Pancreas (tissue), 10 donors: ENCODE measurements at regions not wholly inside any gene's neighbourhood (a gene's known extent, or its start where the extent isn't known, plus 50 kb on each side); places are given as distances from the start of the nearest gene placed in this dataset.

Experiments used
- ATAC-seq, 4 donors: fragments of 200-7000 bp; cut with Tn5 transposase; one replicate each; pipeline versions ENCODE4 v1.8.0 to v1.9.1; 2020; ENCODE audit warnings: mild to moderate bottlenecking in 4 of 4, moderate library complexity in 4 of 4
- DNase-seq, 6 donors: peaks; one replicate each; pipeline ENCODE4 v3.0.0-alpha.2; 2020
- FAIRE-seq: peaks from 2 replicates; lab custom pipeline; 2012; peaks lifted over from hg19 to GRCh38; lab: Jason Lieb, UNC
- H3K27ac ChIP-seq, 4 donors: fragments of 200-600 bp; sonication (generic); 1 replicate in 3 of 4; 2 replicates in 1 of 4; pipeline versions ENCODE4 v1.5.0 to v1.8.0; 2020
- H3K27me3 ChIP-seq, 4 donors: fragments of 200-600 bp; one replicate each; pipeline ENCODE4 v1.8.0; 2021
- H3K36me3 ChIP-seq, 3 donors: fragments of 200-600 bp; sonication (generic) in 1 of 3; one replicate each; pipeline versions ENCODE4 v1.5.0 to v1.8.0; 2020 to 2021
- H3K4me1 ChIP-seq, 3 donors: fragments of 200-600 bp; one replicate each; pipeline ENCODE4 v1.8.0; 2021
- H3K4me3 ChIP-seq, 4 donors: fragments of 200-600 bp; sonication (generic) in 2 of 4; one replicate each; pipeline versions ENCODE4 v1.5.0 to v1.8.0; 2020 to 2021
- H3K9me3 ChIP-seq, 4 donors: fragments of 200-600 bp; one replicate each; pipeline ENCODE4 v1.8.0; 2021
- whole genome bisulfite sequencing, 2 donors: extraction: QIAGEN DNeasy Blood & Tissue Kit; methylation state at CpG; one replicate each; pipeline ENCODE4 v1.1.7; 2013; 5-methylcytosine and 5-hydroxymethylcytosine counted together
- intact Hi-C, 3 donors: fragments of 100-400 bp; cut with DNase I; formaldehyde crosslinking; loops; one replicate each; pipeline versions ENCODE4 v1.11.1 to v1.14.2; 2022
- TF ChIP-seq, protein P1 (sequence below), 4 donors: fragments of 200-600 bp; sonication (generic) in 3 of 4; IDR thresholded peaks; one replicate each; pipeline versions ENCODE4 v1.5.0 to v1.8.0; 2021; ENCODE audit warnings: antibody characterized with exemption in 4 of 4
- donor health status: healthy with polysubstance abuse.
- donor health status: DM: no; HTN: no; CAD: no; lungs with moderate emphysema.
- donor health status: DM: no; HTN: no; CAD: no.
- donor health status: control.
- donor health status: control.
- donor health status: Bipolar disorder and iron deficiency.
- donor health status: DM: yes; HTN: yes; CAD: no.
- donor health status: DM: no; HTN: no; CAD: no.
- donor health status: DM: no; HTN: no; CAD: no.
- donor health status: DM: yes; HTN: yes; CAD: no.

DNA sequence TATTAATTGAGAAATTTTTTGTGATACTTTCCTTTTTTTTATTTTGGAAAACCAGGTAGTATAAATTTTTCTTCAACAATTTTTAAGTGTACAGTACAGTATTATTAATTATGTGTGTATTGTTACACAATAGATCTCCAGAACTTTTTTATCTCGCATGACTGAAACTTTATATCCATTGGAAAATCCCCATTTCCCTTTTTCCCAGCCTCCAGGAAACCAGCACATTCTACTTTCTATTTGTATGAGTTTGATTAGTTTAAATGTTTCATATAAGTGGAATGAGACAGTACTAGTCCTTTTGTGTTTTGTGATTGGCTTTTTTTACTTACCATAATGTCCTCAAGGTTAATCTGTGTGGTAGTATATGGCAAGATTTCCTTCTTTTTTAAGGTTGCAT is 399.5 kb upstream of the ARGLU1 start:
- FAIRE-seq (no peak), DNase-seq (no peak), ATAC-seq (no peak)
- Histone ChIP-seq H3K36me3 (no peaks in the 10 kb centered on the region), H3K9me3 (no peaks in the 10 kb centered on the region), H3K27me3 (no peaks in the 10 kb centered on the region), H3K27ac (no peak overlapping the region), H3K4me1 (no peaks in the 10 kb centered on the region), H3K4me3 (no peak overlapping the region)
- TF ChIP-seq, protein P1, sequence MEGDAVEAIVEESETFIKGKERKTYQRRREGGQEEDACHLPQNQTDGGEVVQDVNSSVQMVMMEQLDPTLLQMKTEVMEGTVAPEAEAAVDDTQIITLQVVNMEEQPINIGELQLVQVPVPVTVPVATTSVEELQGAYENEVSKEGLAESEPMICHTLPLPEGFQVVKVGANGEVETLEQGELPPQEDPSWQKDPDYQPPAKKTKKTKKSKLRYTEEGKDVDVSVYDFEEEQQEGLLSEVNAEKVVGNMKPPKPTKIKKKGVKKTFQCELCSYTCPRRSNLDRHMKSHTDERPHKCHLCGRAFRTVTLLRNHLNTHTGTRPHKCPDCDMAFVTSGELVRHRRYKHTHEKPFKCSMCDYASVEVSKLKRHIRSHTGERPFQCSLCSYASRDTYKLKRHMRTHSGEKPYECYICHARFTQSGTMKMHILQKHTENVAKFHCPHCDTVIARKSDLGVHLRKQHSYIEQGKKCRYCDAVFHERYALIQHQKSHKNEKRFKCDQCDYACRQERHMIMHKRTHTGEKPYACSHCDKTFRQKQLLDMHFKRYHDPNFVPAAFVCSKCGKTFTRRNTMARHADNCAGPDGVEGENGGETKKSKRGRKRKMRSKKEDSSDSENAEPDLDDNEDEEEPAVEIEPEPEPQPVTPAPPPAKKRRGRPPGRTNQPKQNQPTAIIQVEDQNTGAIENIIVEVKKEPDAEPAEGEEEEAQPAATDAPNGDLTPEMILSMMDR (IDR thresholded peaks at IDR 0.05): no peak
- intact Hi-C loops: no loop called here
- 55 to 73% methylated on average over 1 of the region's 1 CpG for WGBS, 2 donors

DNA sequence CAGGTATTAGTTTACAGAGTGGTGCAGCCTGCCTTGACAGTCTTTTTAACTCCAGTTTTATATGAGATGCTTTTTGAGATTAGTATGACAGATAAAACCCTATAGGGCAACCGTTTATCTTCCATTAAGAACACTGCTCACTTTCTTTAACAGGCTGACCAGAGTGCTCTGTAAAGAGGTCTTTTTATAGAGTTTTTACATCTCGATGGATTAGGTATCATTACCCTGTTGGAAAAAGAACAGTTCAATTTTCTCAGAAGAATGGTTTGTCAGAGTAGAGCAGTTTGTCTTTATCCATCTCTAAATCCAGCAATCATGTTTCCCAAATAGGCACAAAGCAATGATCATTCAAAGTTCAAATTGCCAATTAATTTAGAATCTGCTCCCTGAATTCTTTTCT is 395.2 kb upstream of the ARGLU1 start:
- TF ChIP-seq, protein P1 (IDR thresholded peaks at IDR 0.05): no peak
- no peak overlapping the region for H3K27ac ChIP-seq
- no peaks in the 10 kb centered on the region for H3K4me1 ChIP-seq
- H3K4me3 ChIP-seq: no peak overlapping the region
- H3K36me3 ChIP-seq: no peaks in the 10 kb centered on the region
- WGBS, 2 donors: 41 to 57% methylated on average over 2 of the region's 2 CpGs
- no peak for DNase-seq
- no peak for ATAC-seq
- FAIRE-seq: no peak
- intact Hi-C loops: no loop called here
- H3K27me3 ChIP-seq: no peaks in the 10 kb centered on the region
- no peaks in the 10 kb centered on the region for H3K9me3 ChIP-seq

DNA sequence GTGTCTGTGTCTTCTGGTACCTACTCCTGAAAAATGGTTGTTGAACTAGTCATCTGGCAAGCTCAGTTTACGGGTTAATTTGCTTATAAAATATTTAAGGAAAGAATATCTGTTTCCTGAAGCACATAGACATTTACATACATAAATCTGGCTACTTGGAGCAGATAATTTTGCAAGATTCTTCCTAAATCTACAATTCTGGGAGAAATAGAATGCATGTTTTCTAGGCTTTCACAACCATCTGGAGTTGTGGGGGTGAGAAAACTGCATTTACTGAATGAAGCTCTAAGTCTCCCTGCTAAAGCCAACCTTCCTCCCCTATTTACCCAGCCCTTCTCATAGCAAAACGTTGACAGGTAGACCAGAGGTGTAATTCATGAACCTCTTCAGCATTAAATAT is 393.7 kb upstream of the ARGLU1 start:
- 54 to 58% methylated on average over 2 of the region's 2 CpGs for WGBS, 2 donors
- H3K36me3 ChIP-seq: no peaks in the 10 kb centered on the region
- FAIRE-seq (no peak), ATAC-seq (no peak), DNase-seq (no peak)
- TF ChIP-seq, protein P1 (IDR thresholded peaks at IDR 0.05): no peak
- H3K4me1 ChIP-seq: no peaks in the 10 kb centered on the region
- intact Hi-C loops: no loop called here
- H3K27me3 ChIP-seq: no peaks in the 10 kb centered on the region
- H3K4me3 ChIP-seq: no peak overlapping the region
- no peak overlapping the region for H3K27ac ChIP-seq
- H3K9me3 ChIP-seq: no peaks in the 10 kb centered on the region

DNA sequence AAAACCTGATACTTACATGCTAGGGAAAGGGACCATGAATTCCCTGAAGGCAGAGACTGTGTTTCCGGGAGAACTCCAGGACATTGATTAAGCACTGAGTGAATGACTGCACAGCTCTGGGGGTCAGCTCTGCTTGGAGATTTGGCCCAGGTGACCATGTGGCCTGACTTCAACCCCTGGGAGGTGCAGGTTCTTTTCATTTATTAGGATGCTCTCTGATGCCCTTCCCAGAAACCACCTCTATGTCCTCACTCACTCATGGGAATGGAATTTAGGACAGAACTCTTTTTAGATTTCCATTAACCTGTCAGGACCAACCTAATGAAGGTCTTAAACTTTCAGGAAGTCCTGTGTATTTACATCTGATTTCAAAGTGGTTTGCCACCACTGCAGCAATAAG is 393.3 kb upstream of the ARGLU1 start:
- Histone ChIP-seq H3K9me3 (no peaks in the 10 kb centered on the region), H3K27ac (no peak overlapping the region), H3K27me3 (no peaks in the 10 kb centered on the region), H3K36me3 (no peaks in the 10 kb centered on the region), H3K4me3 (no peak overlapping the region), H3K4me1 (no peaks in the 10 kb centered on the region)
- TF ChIP-seq, protein P1 (IDR thresholded peaks at IDR 0.05): no peak
- FAIRE-seq: no peak
- intact Hi-C loops: no loop called here
- peak in 1 of 4 donors; percentile 23 for ATAC-seq
- no peak for DNase-seq
- WGBS, 2 donors: 59% methylated on average over 1 of the region's 1 CpG

DNA sequence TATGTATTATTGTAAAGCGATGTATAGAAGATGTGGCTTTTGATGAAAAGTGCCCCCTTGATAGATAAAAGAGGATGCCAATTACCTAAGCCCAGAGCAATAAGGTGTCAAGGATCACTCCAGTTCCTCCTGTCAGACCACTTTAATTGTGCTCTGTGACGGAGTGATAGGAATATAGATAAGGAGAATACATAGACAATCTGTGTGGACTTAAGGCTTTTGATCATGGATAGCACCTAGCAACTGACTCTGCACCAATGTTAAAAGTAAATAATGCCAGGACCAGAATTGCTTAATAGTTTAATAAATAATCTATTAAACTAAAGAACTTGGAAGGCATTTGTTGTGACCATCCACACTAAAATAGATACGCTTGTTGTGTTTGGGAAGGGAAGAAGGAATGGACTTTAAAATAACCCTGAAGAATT is 390.7 kb upstream of the ARGLU1 start:
- Histone ChIP-seq H3K9me3 (no peaks in the 10 kb centered on the region), H3K36me3 (no peaks in the 10 kb centered on the region), H3K4me3 (no peak overlapping the region), H3K4me1 (no peaks in the 10 kb centered on the region), H3K27ac (no peak overlapping the region), H3K27me3 (no peaks in the 10 kb centered on the region)
- TF ChIP-seq, protein P1 (IDR thresholded peaks at IDR 0.05): no peak
- FAIRE-seq: no peak
- WGBS, 2 donors: 25 to 26% methylated on average over 3 of the region's 3 CpGs
- DNase-seq: no peak
- peak in 3 of 4 donors; percentile 39 to 59 (median 45) for ATAC-seq
- intact Hi-C loops: no loop called here
